Mesothelial cell of epicardium (in vitro differentiated cells): ENCODE measurements at regions not wholly inside any gene's neighbourhood (a gene's known extent, or its start where the extent isn't known, plus 50 kb on each side); places are given as distances from the start of the nearest gene placed in this dataset.
"Not testable (repeated sequence)": the region's sequence is repeated elsewhere in the genome, so short reads cannot be mapped to it uniquely, and the experiment has no call there.

Source experiments
- DNase-seq, 2 experiments: peaks; one replicate each; pipeline ENCODE4 v3.0.0; 2021; ENCODE audit warnings: low spot score in 2 of 2; ENCODE audit not compliant: unreplicated experiment in 2 of 2
- H3K27ac Mint-ChIP-seq: 2 replicates; pipeline ENCODE4 v1.8.0; 2021; ENCODE audit warnings: mixed read lengths
- H3K27me3 Mint-ChIP-seq: 2 replicates; pipeline ENCODE4 v1.8.0; 2021; ENCODE audit warnings: low read depth, mixed read lengths
- H3K36me3 Mint-ChIP-seq: 2 replicates; pipeline ENCODE4 v1.8.0; 2021; ENCODE audit warnings: mixed read lengths
- H3K4me1 Mint-ChIP-seq: 2 replicates; pipeline ENCODE4 v1.8.0; 2021; ENCODE audit warnings: mixed read lengths
- H3K4me3 Mint-ChIP-seq: 2 replicates; pipeline ENCODE4 v1.8.0; 2021; ENCODE audit warnings: mild to moderate bottlenecking, moderate library complexity, mixed read lengths
- H3K9me3 Mint-ChIP-seq: 2 replicates; pipeline ENCODE4 v1.8.0; 2021; ENCODE audit warnings: mixed read lengths
- CTCF ChIP-seq: fragments of 200-600 bp; sonication (generic); IDR thresholded peaks from one replicate; pipeline ENCODE4 v1.5.0; 2021; ENCODE audit warnings: antibody characterized with exemption; ENCODE audit not compliant: unreplicated experiment

- no peak for DNase-seq
- Mint-ChIP-seq H3K27ac (no peak overlapping the region), H3K27me3 (peaks cover 29% of the 10 kb centered on the region), H3K9me3 (no peaks in the 10 kb centered on the region), H3K4me3 (no peak overlapping the region), H3K4me1 (no peaks in the 10 kb centered on the region), H3K36me3 (no peaks in the 10 kb centered on the region)
- TF ChIP-seq CTCF = no peak
Observed at GRCh38 chr2:14996351-14997014, 364.0 kb downstream of the LRATD1 start.

DNA sequence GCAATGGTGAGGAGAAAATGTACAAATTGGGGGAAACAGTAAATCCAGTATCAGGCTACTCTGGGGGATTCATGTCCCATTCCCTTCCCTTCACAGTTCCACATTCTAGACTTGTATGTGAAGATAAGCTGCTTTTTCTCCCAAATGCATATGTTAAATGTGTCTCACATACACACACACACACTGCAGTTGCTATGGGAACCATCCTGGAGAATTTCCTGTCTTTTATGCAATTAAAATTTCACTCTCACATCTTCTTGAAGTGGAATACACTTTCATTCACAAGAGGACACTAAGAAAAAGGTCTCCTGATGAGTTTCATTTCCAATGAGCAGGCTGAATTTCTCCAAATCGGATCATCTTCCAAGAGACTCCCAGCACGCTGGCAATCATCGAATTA is 366.0 kb downstream of the LRATD1 start:
- no peaks in the 10 kb centered on the region for H3K36me3 Mint-ChIP-seq
- H3K4me1 Mint-ChIP-seq = no peaks in the 10 kb centered on the region
- no peak overlapping the region for H3K4me3 Mint-ChIP-seq
- no peak for TF ChIP-seq CTCF
- no peaks in the 10 kb centered on the region for H3K9me3 Mint-ChIP-seq
- no peak for DNase-seq
- H3K27me3 Mint-ChIP-seq = peaks cover 27% of the 10 kb centered on the region
- no peak overlapping the region for H3K27ac Mint-ChIP-seq

GRCh38 chr2:14999114-14999661 is 366.7 kb downstream of the LRATD1 start:
- H3K27ac Mint-ChIP-seq = no peak overlapping the region
- H3K4me3 Mint-ChIP-seq = no peak overlapping the region
- H3K27me3 Mint-ChIP-seq = peaks cover 22% of the 10 kb centered on the region

GRCh38 chr2:15002519-15002918 is 370.0 kb downstream of the LRATD1 start:
- DNase-seq, H3K27ac Mint-ChIP-seq, H3K4me3 Mint-ChIP-seq, H3K9me3 Mint-ChIP-seq, H3K27me3 Mint-ChIP-seq, H3K4me1 Mint-ChIP-seq, H3K36me3 Mint-ChIP-seq: not testable (repeated sequence)

More at GRCh38 chr2:14999114-14999661, 366.7 kb downstream of the LRATD1 start:
- DNase-seq = no peak
- H3K36me3 Mint-ChIP-seq = no peaks in the 10 kb centered on the region
- no peaks in the 10 kb centered on the region for H3K9me3 Mint-ChIP-seq
- no peak for TF ChIP-seq CTCF
- no peaks in the 10 kb centered on the region for H3K4me1 Mint-ChIP-seq

GRCh38 chr2:15006667-15007066 is 374.1 kb downstream of the LRATD1 start:
- DNase-seq = no peak
- Mint-ChIP-seq H3K4me3 (no peak overlapping the region), H3K27ac (no peak overlapping the region), H3K4me1 (no peaks in the 10 kb centered on the region), H3K36me3 (no peaks in the 10 kb centered on the region), H3K9me3 (peaks cover 7% of the 10 kb centered on the region), H3K27me3 (no peaks in the 10 kb centered on the region)
- TF ChIP-seq CTCF = no peak

DNA sequence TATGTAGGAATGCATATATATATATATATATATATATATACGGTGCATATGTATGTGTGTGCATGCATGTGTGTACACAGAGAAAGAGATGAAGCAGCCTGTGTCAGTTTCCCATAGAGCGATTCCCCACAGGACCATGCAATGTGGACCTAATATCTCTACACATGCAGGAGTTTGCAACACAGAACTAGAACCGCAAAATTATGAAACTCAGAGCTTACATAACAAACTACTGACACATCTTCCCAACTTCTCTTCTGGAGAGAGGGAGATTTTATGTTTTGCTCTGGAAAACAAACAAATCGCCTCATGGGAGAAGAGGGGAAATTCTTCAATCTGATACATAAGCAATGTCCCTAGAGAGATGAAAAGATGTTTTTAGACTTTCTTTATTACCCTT is 377.2 kb downstream of the LRATD1 start:
- Mint-ChIP-seq H3K27ac (no peak overlapping the region), H3K36me3 (peaks cover 3% of the 10 kb centered on the region), H3K4me3 (no peak overlapping the region), H3K4me1 (no peaks in the 10 kb centered on the region), H3K9me3 (peaks cover 15% of the 10 kb centered on the region), H3K27me3 (no peaks in the 10 kb centered on the region)
- no peak for DNase-seq
- no peak for TF ChIP-seq CTCF
